HEK293 (cell line): ENCODE measurements at regions not wholly inside any gene's neighbourhood (a gene's known extent, or its start where the extent isn't known, plus 50 kb on each side); places are given as distances from the start of the nearest gene placed in this dataset.

Source experiments
- CTCF ChIA-PET: fragments of 350-600 bp; formaldehyde crosslinking; extraction: SDS; loops from one replicate; lab custom pipeline; 2021; ENCODE audit warnings: antibody characterized with exemption; lab: Yijun Ruan, JAX
- POLR2A ChIA-PET: fragments of 300-600 bp; formaldehyde crosslinking; extraction: SDS; loops from one replicate; lab custom pipeline; 2020; ENCODE audit warnings: antibody characterized with exemption, inconsistent platforms; lab: Yijun Ruan, JAX
- H3K27ac ChIP-seq: fragments of 200-500 bp; sonication (Bioruptor generic); 2 replicates; pipeline ENCODE4 v1.5.1; 2014; ENCODE audit warnings: low read depth, low read length, control low read depth, inconsistent platforms; ENCODE audit errors: extremely low read depth
- H3K36me3 ChIP-seq, 2 experiments: fragments of 200-500 bp in 1 of 2; sonication (Bioruptor generic) in 1 of 2; 1 replicate in 1 of 2; 2 replicates in 1 of 2; pipeline ENCODE4 v1.5.1; 2014 to 2017; ENCODE audit warnings: inconsistent platforms in 2 of 2, low read length in 2 of 2; ENCODE audit not compliant: control insufficient read depth in 2 of 2, insufficient read depth in 1 of 2
- H3K4me1 ChIP-seq: fragments of 200-500 bp; sonication (Bioruptor generic); 2 replicates; pipeline ENCODE4 v1.5.1; 2014; ENCODE audit warnings: mild to moderate bottlenecking, low read length, inconsistent platforms; ENCODE audit not compliant: control insufficient read depth, insufficient read depth
- H3K4me3 ChIP-seq: 2 replicates; pipeline ENCODE4 v1.5.1; 2011; ENCODE audit warnings: low read depth, mild to moderate bottlenecking, control low read depth, low read length, moderate library complexity
- H3K9me3 ChIP-seq: fragments of 200-500 bp; sonication (Bioruptor generic); 2 replicates; pipeline ENCODE4 v1.5.1; 2014; ENCODE audit warnings: low read depth, low read length, inconsistent platforms; ENCODE audit not compliant: control insufficient read depth, insufficient read depth
- BCL11B ChIP-seq: fragments of 450-650 bp; formaldehyde crosslinking; IDR thresholded peaks from 2 replicates; pipeline ENCODE4 v1.5.1; 2016; ENCODE audit warnings: low read depth, missing biosample characterization, missing genetic modification characterization
- EGR2 ChIP-seq: fragments of 450-650 bp; formaldehyde crosslinking; IDR thresholded peaks from 2 replicates; pipeline ENCODE4 v1.5.1; 2016; ENCODE audit warnings: low read depth, missing biosample characterization, missing genetic modification characterization
- HOXC10 ChIP-seq: sonication (generic); formaldehyde crosslinking; IDR thresholded peaks from 2 replicates; pipeline ENCODE4 v1.8.1; 2023; ENCODE audit warnings: mild to moderate bottlenecking, missing genetic modification reagents
- PRDM10 ChIP-seq: fragments of 450-650 bp; formaldehyde crosslinking; IDR thresholded peaks from 2 replicates; pipeline ENCODE4 v1.5.1; 2016; ENCODE audit warnings: missing biosample characterization, missing genetic modification characterization
- ZFHX2 ChIP-seq: fragments of 450-650 bp; formaldehyde crosslinking; conservative IDR thresholded peaks from 2 replicates; pipeline ENCODE4 v1.5.1; 2016; ENCODE audit warnings: missing biosample characterization, missing genetic modification characterization
- ZNF175 ChIP-seq: fragments of 450-650 bp; formaldehyde crosslinking; IDR thresholded peaks from 2 replicates; pipeline ENCODE4 v1.5.1; 2016; ENCODE audit warnings: missing biosample characterization, missing genetic modification characterization
- ZNF266 ChIP-seq: fragments of 450-650 bp; formaldehyde crosslinking; IDR thresholded peaks from 2 replicates; pipeline ENCODE4 v1.5.1; 2016; ENCODE audit warnings: missing biosample characterization, missing genetic modification characterization, low read depth
- ZNF585B ChIP-seq: fragments of 450-650 bp; formaldehyde crosslinking; IDR thresholded peaks from 2 replicates; pipeline ENCODE4 v1.5.1; 2016; ENCODE audit warnings: missing biosample characterization, missing genetic modification characterization
- ZNF670 ChIP-seq: fragments of 450-650 bp; formaldehyde crosslinking; IDR thresholded peaks from 2 replicates; pipeline ENCODE4 v1.5.1; 2016; ENCODE audit warnings: missing biosample characterization, missing genetic modification characterization, low read depth
- ZNF768 ChIP-seq: fragments of 450-650 bp; formaldehyde crosslinking; IDR thresholded peaks from 2 replicates; pipeline ENCODE4 v1.5.1; 2018; ENCODE audit warnings: missing biosample characterization, mild to moderate bottlenecking, missing genetic modification characterization
- ZSCAN16 ChIP-seq: fragments of 450-650 bp; formaldehyde crosslinking; IDR thresholded peaks from 2 replicates; pipeline ENCODE4 v1.5.1; 2016; ENCODE audit warnings: missing biosample characterization, missing genetic modification characterization
- TF ChIP-seq, protein P1 (sequence below): fragments of 450-650 bp; formaldehyde crosslinking; IDR thresholded peaks from 2 replicates; pipeline ENCODE4 v1.5.1; 2016; ENCODE audit warnings: missing biosample characterization, missing genetic modification characterization
- TF ChIP-seq, protein P2 (sequence below): fragments of 450-650 bp; formaldehyde crosslinking; IDR thresholded peaks from 2 replicates; pipeline ENCODE4 v1.5.1; 2016; ENCODE audit warnings: missing biosample characterization, missing genetic modification characterization

- H3K36me3 ChIP-seq, result no peaks in the 10 kb centered on the region
- POLR2A ChIA-PET, result interaction anchor here (0.7 kb wide), 1 partner anchor 8 kb away, joined by 3 read pairs; no protein-coding TSS in a partner anchor
- no peak overlapping the region for H3K4me3 ChIP-seq
- no peaks in the 10 kb centered on the region for H3K9me3 ChIP-seq
- TF ChIP-seq, protein P1, sequence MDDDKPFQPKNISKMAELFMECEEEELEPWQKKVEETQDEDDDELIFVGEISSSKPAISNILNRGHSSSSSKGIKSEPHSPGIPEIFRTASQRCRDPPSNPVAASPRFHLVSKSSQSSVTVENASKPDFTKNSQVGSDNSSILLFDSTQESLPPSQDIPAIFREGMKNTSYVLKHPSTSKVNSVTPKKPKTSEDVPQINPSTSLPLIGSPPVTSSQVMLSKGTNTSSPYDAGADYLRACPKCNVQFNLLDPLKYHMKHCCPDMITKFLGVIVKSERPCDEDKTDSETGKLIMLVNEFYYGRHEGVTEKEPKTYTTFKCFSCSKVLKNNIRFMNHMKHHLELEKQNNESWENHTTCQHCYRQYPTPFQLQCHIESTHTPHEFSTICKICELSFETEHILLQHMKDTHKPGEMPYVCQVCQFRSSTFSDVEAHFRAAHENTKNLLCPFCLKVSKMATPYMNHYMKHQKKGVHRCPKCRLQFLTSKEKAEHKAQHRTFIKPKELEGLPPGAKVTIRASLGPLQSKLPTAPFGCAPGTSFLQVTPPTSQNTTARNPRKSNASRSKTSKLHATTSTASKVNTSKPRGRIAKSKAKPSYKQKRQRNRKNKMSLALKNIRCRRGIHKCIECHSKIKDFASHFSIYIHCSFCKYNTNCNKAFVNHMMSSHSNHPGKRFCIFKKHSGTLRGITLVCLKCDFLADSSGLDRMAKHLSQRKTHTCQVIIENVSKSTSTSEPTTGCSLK, result no peak
- TF ChIP-seq, protein P2, sequence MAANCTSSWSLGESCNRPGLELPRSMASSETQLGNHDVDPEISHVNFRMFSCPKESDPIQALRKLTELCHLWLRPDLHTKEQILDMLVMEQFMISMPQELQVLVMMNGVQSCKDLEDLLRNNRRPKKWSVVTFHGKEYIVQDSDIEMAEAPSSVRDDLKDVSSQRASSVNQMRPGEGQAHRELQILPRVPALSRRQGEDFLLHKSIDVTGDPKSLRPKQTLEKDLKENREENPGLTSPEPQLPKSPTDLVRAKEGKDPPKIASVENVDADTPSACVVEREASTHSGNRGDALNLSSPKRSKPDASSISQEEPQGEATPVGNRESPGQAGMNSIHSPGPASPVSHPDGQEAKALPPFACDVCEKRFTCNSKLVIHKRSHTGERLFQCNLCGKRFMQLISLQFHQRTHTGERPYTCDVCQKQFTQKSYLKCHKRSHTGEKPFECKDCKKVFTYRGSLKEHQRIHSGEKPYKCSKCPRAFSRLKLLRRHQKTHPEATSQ (tag by site-specific recombination), result no peak
- TF ChIP-seq PRDM10 (tag by site-specific recombination) (no peak), ZNF768 (tag by site-specific recombination) (peak; percentile 61; the same call in 1 of the 2 replicates)
- TF ChIP-seq, all 188 proteins: peak for 1
- H3K4me1 ChIP-seq, result no peaks in the 10 kb centered on the region; the same call in 1 of the 2 replicates
- CTCF ChIA-PET, result interaction anchor here (0.6 to 1.3 kb wide), 4 partner anchors 13 to 213 kb away, joined by 3 to 4 read pairs (median 4); no protein-coding TSS in a partner anchor
- H3K27ac ChIP-seq, result no peak overlapping the region
Observed at GRCh38 chr15:66651198-66651597, 50.8 kb upstream of the SMAD6 start.

GRCh38 chr15:66651913-66652642 lies 50.0 kb upstream of the SMAD6 start:
- POLR2A ChIA-PET, result interaction anchor here (0.7 kb wide), 1 partner anchor 7 kb away, joined by 3 read pairs; no protein-coding TSS in a partner anchor
- H3K27ac ChIP-seq, result no peak overlapping the region
- no peaks in the 10 kb centered on the region for H3K9me3 ChIP-seq
- CTCF ChIA-PET, result interaction anchor here (0.6 to 1.3 kb wide), 4 partner anchors 14 to 212 kb away, joined by 3 to 4 read pairs (median 4); no protein-coding TSS in a partner anchor
- no peaks in the 10 kb centered on the region; the same call in 1 of the 2 replicates for H3K4me1 ChIP-seq
- no peak for TF ChIP-seq HOXC10
- no peak for TF ChIP-seq BCL11B
- TF ChIP-seq ZNF266 (tag by site-specific recombination), result no peak
- peak; percentile 30; the same call in 1 of the 2 replicates for TF ChIP-seq ZFHX2
- TF ChIP-seq PRDM10 (tag by site-specific recombination), result peak; percentile 84
- TF ChIP-seq ZSCAN16 (tag by site-specific recombination), result no peak
- TF ChIP-seq ZNF670 (tag by site-specific recombination), result no peak
- TF ChIP-seq EGR2 (tag by site-specific recombination), result peak; percentile 43; the same call in 1 of the 2 replicates
- no peak for TF ChIP-seq ZNF175
- TF ChIP-seq ZNF585B (tag by site-specific recombination), result no peak
- no peaks in the 10 kb centered on the region for H3K36me3 ChIP-seq
- H3K4me3 ChIP-seq, result no peak overlapping the region
